GM13976 (cell line): ENCODE measurements at regions not wholly inside any gene's neighbourhood (a gene's known extent, or its start where the extent isn't known, plus 50 kb on each side); places are given as distances from the start of the nearest gene placed in this dataset.

Source experiments
- DNase-seq: peaks from one replicate; pipeline ENCODE4 v3.0.0; 2012; ENCODE audit warnings: low spot score
- in situ Hi-C: fragments of 300-500 bp; cut with MboI; formaldehyde crosslinking; loops from one replicate; pipeline ENCODE4 v1.12.0; 2022; ENCODE audit warnings: low sequenced_read_pairs, mixed read lengths, inconsistent platforms; ENCODE audit not compliant: unreplicated experiment
- TF ChIP-seq, protein P1 (sequence below): IDR thresholded peaks from 2 replicates; pipeline ENCODE4 v1.5.1; 2012; ENCODE audit warnings: borderline replicate concordance, mild to moderate bottlenecking; ENCODE audit not compliant: insufficient read depth; ENCODE audit errors: extremely low read depth, missing control alignments, control extremely low read depth

DNA sequence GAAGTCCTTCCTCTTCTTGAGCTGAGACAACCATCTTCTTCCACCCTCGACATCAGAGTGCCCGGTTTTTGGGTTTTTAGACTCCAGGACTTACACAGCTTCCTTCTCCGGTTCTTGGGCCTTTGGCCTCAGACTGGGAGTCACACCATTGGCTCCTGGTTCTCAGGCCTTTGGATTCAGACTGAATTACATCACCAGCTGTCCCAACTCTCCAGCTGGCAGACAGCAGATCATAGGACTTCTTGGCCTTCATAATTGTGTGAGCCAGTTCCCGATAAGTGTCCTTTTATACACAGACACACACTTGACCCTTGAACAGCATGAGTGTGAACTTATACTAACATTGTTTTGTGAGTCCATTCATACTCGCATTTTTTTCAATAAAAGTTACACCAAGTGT, 166.0 kb upstream of the UBL3 start:
- TF ChIP-seq, protein P1, sequence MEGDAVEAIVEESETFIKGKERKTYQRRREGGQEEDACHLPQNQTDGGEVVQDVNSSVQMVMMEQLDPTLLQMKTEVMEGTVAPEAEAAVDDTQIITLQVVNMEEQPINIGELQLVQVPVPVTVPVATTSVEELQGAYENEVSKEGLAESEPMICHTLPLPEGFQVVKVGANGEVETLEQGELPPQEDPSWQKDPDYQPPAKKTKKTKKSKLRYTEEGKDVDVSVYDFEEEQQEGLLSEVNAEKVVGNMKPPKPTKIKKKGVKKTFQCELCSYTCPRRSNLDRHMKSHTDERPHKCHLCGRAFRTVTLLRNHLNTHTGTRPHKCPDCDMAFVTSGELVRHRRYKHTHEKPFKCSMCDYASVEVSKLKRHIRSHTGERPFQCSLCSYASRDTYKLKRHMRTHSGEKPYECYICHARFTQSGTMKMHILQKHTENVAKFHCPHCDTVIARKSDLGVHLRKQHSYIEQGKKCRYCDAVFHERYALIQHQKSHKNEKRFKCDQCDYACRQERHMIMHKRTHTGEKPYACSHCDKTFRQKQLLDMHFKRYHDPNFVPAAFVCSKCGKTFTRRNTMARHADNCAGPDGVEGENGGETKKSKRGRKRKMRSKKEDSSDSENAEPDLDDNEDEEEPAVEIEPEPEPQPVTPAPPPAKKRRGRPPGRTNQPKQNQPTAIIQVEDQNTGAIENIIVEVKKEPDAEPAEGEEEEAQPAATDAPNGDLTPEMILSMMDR, result no peak
- in situ Hi-C loops, result no loop called here

DNA sequence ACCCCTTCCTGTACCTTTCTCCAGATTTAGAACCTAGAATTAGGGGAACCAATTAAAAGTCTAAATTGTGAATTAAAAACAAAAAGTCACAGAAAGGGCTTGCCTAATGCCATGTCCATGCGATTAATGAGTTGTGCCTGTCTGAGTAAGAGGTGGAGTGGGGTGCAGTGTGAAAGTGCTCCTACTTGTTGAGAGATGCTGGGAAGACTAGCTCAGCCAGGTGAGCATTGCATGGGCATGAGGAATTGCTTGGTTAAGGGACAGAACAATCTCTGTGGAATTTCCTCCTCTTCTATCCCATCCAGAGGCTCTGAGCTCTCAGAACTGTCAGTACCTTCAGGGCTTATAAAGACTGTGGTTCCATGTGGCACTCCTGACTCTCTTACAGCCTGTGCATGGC, 159.0 kb upstream of the UBL3 start:
- in situ Hi-C loops, result no loop called here
- no peak for DNase-seq
- TF ChIP-seq, protein P1, result no peak

More for the DNA sequence above, 166.0 kb upstream of the UBL3 start:
- DNase-seq, result no peak

DNA sequence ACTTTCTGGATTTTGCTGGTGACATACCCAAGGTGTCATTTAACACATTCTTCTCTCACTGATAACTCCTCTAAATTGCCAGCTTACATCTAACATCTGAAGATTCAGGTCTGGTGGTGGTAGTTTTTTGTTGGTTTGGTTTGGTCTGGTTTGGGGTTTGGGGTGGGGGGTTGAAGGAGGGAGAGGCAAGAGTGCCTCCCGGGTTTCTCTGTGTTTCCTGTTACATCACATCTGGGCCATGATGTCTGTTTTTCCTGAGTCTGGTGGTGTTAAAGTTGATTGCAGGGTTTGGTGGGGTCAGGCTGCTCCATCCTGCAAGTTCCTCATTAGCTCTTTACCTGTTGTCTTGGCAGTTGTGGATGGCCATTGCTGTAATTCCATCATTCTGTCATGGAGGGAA, 155.8 kb upstream of the UBL3 start:
- in situ Hi-C loops, result no loop called here
- no peak for DNase-seq
- TF ChIP-seq, protein P1, result no peak

DNA sequence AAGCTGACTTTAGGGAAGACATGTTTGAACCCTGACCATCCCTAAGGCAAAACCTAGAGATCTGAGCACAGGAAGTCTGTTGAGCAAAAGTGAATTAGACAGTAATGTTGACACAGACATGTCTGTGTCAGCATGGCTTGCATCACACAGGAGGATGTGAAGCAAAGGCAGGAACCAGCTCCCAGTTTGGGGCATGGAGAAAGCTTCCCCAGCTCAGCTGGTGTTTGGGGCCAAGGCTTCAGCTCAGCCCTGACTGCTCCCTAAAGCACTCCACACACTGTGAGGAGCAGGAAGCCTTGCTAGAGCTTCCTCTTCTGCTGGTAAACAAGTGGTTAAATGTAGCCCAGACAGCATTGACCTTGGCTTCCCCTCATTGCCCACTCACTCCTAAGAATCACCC, 153.8 kb upstream of the UBL3 start:
- DNase-seq, result no peak
- in situ Hi-C loops, result no loop called here

DNA sequence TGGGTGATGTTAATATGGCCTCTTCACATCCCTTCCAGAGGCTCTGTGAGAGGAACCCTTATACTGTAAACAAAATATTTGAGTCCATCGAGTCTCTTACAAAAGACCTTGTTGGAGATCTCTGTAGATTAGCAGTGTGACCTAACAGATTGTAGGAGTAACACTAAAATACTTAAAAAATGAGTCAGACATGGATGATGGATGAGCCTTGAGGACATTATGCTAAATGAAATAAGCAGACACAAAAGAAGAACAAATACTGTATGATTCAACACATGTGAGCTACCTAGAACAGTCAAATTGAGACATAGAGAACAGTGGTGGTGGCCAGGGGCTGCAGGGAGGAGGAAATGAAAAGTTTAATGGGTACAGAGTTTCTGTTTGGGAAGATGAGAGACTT, 152.2 kb upstream of the UBL3 start:
- TF ChIP-seq, protein P1, result no peak
- DNase-seq, result no peak
- in situ Hi-C loops, result no loop called here

More for the DNA sequence above, 153.8 kb upstream of the UBL3 start:
- TF ChIP-seq, protein P1, result no peak

DNA sequence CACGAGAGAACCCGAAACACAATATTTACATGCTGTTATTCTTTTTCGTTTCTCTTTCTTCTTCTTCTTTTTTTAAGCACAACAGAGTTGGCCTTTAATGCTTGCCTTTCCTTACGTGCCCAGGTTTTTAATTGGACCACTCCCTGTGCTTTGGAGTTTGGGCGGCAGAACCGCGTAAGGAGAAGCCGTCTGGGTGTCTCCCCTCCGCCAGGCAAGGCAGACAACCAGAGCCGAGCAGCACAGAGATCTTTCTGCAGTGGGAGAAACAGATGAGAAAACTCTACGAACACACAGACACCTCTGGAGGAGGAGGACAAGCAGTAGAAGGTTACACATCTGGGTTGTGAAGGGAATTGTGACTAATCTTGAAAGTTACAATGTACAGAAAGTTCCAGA, 150.0 kb upstream of the UBL3 start:
- in situ Hi-C loops, result no loop called here
- no peak for DNase-seq
- TF ChIP-seq, protein P1, result no peak
